DOHH2 (cell line): ENCODE measurements at regions not wholly inside any gene's neighbourhood (a gene's known extent, or its start where the extent isn't known, plus 50 kb on each side); places are given as distances from the start of the nearest gene placed in this dataset.
"Not testable (repeated sequence)": the region's sequence is repeated elsewhere in the genome, so short reads cannot be mapped to it uniquely, and the experiment has no call there.

ENCODE experiments used
- H3F3A ChIP-seq: fragments of 200-600 bp; sonication (generic), shearing (Covaris generic); 2 replicates; pipeline ENCODE4 v1.6.0; 2016; ENCODE audit warnings: antibody characterized with exemption, mild to moderate bottlenecking; ENCODE audit not compliant: control insufficient read depth, insufficient read depth
- H3K27ac ChIP-seq: fragments of 200-600 bp; sonication (generic); 2 replicates; pipeline ENCODE4 v1.5.1; 2014; ENCODE audit warnings: low read depth, mild to moderate bottlenecking, low read length, moderate library complexity
- H3K27me3 ChIP-seq: fragments of 200-600 bp; sonication (generic); 2 replicates; pipeline ENCODE4 v1.6.1; 2014; ENCODE audit warnings: mild to moderate bottlenecking, low read length, mixed read lengths; ENCODE audit not compliant: control insufficient read depth
- H3K36me3 ChIP-seq: fragments of 200-600 bp; sonication (generic); 2 replicates; pipeline ENCODE4 v1.6.1; 2014; ENCODE audit warnings: mild to moderate bottlenecking, low read length, moderate library complexity, mixed read lengths; ENCODE audit not compliant: control insufficient read depth
- H3K4me1 ChIP-seq: fragments of 200-600 bp; sonication (generic); 2 replicates; pipeline ENCODE4 v1.6.1; 2014; ENCODE audit warnings: mild to moderate bottlenecking, low read length, mixed read lengths; ENCODE audit not compliant: control insufficient read depth
- H3K4me2 ChIP-seq: fragments of 200-600 bp; sonication (generic); 2 replicates; pipeline ENCODE4 v1.6.0; 2014; ENCODE audit warnings: mild to moderate bottlenecking, low read length, moderate library complexity
- H3K4me3 ChIP-seq: fragments of 200-600 bp; sonication (generic); 2 replicates; pipeline ENCODE4 v1.5.1; 2014; ENCODE audit warnings: mild to moderate bottlenecking, low read length, mixed read lengths
- H3K79me2 ChIP-seq: fragments of 200-600 bp; sonication (generic); 2 replicates; pipeline ENCODE4 v1.6.1; 2014; ENCODE audit warnings: mild to moderate bottlenecking, low read length, mixed read lengths; ENCODE audit not compliant: control insufficient read depth
- H3K9me2 ChIP-seq: fragments of 200-600 bp; sonication (generic); replicated peaks from 2 replicates; pipeline ENCODE4 v1.6.1; 2014; ENCODE audit warnings: mild to moderate bottlenecking, low read length, mixed read lengths; ENCODE audit not compliant: control insufficient read depth
- H3K9me3 ChIP-seq: fragments of 200-600 bp; sonication (generic); 2 replicates; pipeline ENCODE4 v1.6.1; 2014; ENCODE audit warnings: antibody characterized with exemption, low read length, mixed read lengths; ENCODE audit not compliant: control insufficient read depth, insufficient read depth
- H4K20me1 ChIP-seq: fragments of 200-600 bp; sonication (generic); 2 replicates; pipeline ENCODE4 v1.6.0; 2014; ENCODE audit warnings: low read depth, mild to moderate bottlenecking, antibody characterized with exemption, low read length, moderate library complexity; ENCODE audit not compliant: control insufficient read depth, insufficient read depth
- EZH2phosphoT487 ChIP-seq: fragments of 200-600 bp; sonication (generic); IDR thresholded peaks from 2 replicates; pipeline ENCODE4 v1.6.1; 2017; ENCODE audit warnings: borderline replicate concordance, mild to moderate bottlenecking, antibody characterized with exemption, low read length, moderate library complexity, mixed read lengths
- TF ChIP-seq, protein P1 (sequence below): fragments of 200-600 bp; sonication (generic); IDR thresholded peaks from one replicate; pipeline ENCODE4 v1.5.1; 2014; ENCODE audit warnings: antibody characterized with exemption, mild to moderate bottlenecking, low read depth, low read length; ENCODE audit not compliant: poor library complexity, severe bottlenecking

DNA sequence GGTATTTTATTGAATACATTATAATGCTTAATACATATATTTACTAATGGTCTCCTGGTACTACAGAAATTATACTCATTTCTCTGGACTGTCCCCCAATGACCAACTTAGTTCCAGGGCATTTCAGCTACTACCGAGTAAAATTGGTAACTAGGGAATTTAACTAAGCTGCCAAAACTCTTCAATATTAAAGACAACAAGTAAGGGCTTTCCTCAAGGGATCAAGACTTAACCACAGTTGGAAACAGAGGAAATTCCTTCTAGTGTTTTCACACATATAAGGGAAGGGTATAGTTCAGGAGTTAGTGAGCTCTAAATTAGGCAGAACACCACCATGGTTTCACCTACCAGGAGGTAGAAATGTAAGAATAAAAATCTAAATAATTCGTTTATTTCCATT, 357.4 kb downstream of the TBL1XR1 start:
- no peak for TF ChIP-seq EZH2phosphoT487
- TF ChIP-seq, protein P1, sequence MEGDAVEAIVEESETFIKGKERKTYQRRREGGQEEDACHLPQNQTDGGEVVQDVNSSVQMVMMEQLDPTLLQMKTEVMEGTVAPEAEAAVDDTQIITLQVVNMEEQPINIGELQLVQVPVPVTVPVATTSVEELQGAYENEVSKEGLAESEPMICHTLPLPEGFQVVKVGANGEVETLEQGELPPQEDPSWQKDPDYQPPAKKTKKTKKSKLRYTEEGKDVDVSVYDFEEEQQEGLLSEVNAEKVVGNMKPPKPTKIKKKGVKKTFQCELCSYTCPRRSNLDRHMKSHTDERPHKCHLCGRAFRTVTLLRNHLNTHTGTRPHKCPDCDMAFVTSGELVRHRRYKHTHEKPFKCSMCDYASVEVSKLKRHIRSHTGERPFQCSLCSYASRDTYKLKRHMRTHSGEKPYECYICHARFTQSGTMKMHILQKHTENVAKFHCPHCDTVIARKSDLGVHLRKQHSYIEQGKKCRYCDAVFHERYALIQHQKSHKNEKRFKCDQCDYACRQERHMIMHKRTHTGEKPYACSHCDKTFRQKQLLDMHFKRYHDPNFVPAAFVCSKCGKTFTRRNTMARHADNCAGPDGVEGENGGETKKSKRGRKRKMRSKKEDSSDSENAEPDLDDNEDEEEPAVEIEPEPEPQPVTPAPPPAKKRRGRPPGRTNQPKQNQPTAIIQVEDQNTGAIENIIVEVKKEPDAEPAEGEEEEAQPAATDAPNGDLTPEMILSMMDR, result no peak
- Histone ChIP-seq H3K36me3 (no peaks in the 10 kb centered on the region), H4K20me1 (no peaks in the 10 kb centered on the region), H3K4me3 (no peak overlapping the region), H3K4me2 (no peak overlapping the region), H3K27me3 (no peaks in the 10 kb centered on the region), H3K79me2 (no peaks in the 10 kb centered on the region), H3F3A (no peaks in the 10 kb centered on the region), H3K9me3 (no peaks in the 10 kb centered on the region), H3K4me1 (no peaks in the 10 kb centered on the region), H3K9me2 (no peaks in the 10 kb centered on the region), H3K27ac (no peak overlapping the region)

DNA sequence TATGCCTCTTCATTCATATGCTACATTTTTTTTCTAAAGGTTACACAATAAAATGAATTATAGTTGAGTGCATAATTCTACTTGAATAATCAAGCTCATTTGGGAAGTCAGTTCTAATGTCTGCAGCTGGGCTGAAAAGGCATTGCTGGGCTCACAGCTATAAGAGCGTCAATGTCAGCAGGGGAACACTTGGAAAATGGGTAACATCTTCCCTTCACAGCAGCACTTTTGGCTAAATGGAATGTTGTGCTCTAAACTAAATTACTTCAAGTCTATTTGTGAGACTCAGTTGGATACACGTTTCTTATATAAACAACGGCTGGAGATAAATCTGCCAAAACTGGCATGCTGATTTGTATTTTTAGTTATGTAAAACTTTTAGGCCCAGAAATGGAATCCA, 357.8 kb downstream of the TBL1XR1 start:
- no peaks in the 10 kb centered on the region for H3K9me3 ChIP-seq
- no peaks in the 10 kb centered on the region for H3F3A ChIP-seq
- no peak overlapping the region for H3K4me3 ChIP-seq
- H3K9me2 ChIP-seq, result no peaks in the 10 kb centered on the region
- no peak overlapping the region for H3K27ac ChIP-seq
- no peak overlapping the region for H3K4me2 ChIP-seq
- no peaks in the 10 kb centered on the region for H3K4me1 ChIP-seq
- TF ChIP-seq EZH2phosphoT487, result no peak
- TF ChIP-seq, protein P1, result no peak
- H3K27me3 ChIP-seq, result no peaks in the 10 kb centered on the region
- no peaks in the 10 kb centered on the region for H3K79me2 ChIP-seq
- no peaks in the 10 kb centered on the region for H4K20me1 ChIP-seq
- no peaks in the 10 kb centered on the region for H3K36me3 ChIP-seq

DNA sequence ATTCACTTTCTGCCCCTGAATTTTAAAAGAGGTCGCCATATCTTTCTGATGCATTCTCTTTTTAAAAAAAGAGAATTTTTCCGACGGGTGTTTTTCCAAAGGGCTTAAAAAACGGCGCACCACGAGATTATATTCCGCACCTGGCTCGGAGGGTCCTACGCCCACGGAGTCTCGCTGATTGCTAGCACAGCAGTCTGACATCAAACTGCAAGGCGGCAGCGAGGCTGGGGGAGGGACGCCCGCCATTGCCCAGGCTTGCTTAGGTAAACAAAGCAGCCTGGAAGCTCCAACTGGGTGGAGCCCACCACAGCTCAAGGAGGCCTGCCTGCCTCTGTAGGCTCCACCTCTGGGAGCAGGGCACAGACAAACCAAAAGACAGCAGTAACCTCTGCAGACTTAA, 370.0 kb downstream of the TBL1XR1 start:
- not testable (repeated sequence) for H3K27ac ChIP-seq, H4K20me1 ChIP-seq, H3K4me2 ChIP-seq, H3K36me3 ChIP-seq, H3K4me3 ChIP-seq, H3K79me2 ChIP-seq, H3F3A ChIP-seq, H3K9me2 ChIP-seq, H3K9me3 ChIP-seq, H3K4me1 ChIP-seq, H3K27me3 ChIP-seq

DNA sequence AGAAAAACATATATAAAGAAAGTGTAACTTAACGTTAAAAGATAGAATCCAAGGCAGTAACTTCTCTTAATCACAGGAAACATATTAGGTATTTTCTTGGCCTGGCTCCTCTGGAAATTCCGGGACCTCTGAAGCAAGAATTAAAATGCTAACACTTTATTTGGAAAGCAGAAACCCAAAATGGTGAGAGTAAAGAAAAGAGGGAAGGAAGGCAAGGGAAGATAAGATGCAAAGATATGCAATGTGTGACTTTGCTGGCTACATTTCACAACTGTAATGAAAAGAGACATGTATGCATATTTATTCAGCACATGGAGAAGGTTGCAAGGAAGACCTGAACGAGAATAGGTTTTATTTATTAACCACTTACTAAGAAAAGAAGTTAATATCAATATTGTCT, 372.5 kb downstream of the TBL1XR1 start:
- Histone ChIP-seq H3K4me1 (no peaks in the 10 kb centered on the region), H3K79me2 (no peaks in the 10 kb centered on the region), H3K4me3 (no peak overlapping the region), H3K9me3 (no peaks in the 10 kb centered on the region), H3K27me3 (no peaks in the 10 kb centered on the region), H3K36me3 (no peaks in the 10 kb centered on the region), H3F3A (no peaks in the 10 kb centered on the region), H3K4me2 (no peak overlapping the region), H4K20me1 (no peaks in the 10 kb centered on the region), H3K9me2 (no peaks in the 10 kb centered on the region), H3K27ac (no peak overlapping the region)
- TF ChIP-seq, protein P1, result no peak
- TF ChIP-seq EZH2phosphoT487, result no peak
